Testis (tissue), 2 donors: ENCODE measurements at regions not wholly inside any gene's neighbourhood (a gene's known extent, or its start where the extent isn't known, plus 50 kb on each side); places are given as distances from the start of the nearest gene placed in this dataset.

ENCODE experiments used
- DNase-seq: peaks from one replicate; pipeline ENCODE4 v3.0.0-alpha.2; 2019
- H3K27ac ChIP-seq, 2 donors: fragments of 200-600 bp; sonication (generic); one replicate each; pipeline ENCODE4 v1.5.1; 2019
- H3K27me3 ChIP-seq: fragments of 200-600 bp; sonication (generic); one replicate; pipeline ENCODE4 v1.5.1; 2019
- H3K36me3 ChIP-seq: fragments of 200-600 bp; sonication (generic); one replicate; pipeline ENCODE4 v1.5.1; 2017; ENCODE audit warnings: low read depth; ENCODE audit errors: missing control alignments
- H3K4me1 ChIP-seq: fragments of 200-600 bp; sonication (generic); one replicate; pipeline ENCODE4 v1.5.1; 2019
- H3K4me3 ChIP-seq, 2 donors: fragments of 200-600 bp; sonication (generic); one replicate each; pipeline ENCODE4 v1.5.1; 2017 to 2019
- H3K9me3 ChIP-seq: fragments of 200-600 bp; sonication (generic); one replicate; pipeline ENCODE4 v1.5.1; 2017
- POLR2A ChIP-seq: fragments of 450-650 bp; IDR thresholded peaks from one replicate; pipeline ENCODE4 v1.6.1; 2017; ENCODE audit warnings: antibody characterized with exemption, mild to moderate bottlenecking, moderate library complexity
- WGBS, 2 donors: methylation state at CpG; one replicate each; pipeline ENCODE4 v1.1.5; 2018; 5-methylcytosine and 5-hydroxymethylcytosine counted together
- intact Hi-C: fragments of 100-400 bp; cut with DNase I; formaldehyde crosslinking; loops from one replicate; pipeline ENCODE4 v1.15.1; 2023; ENCODE audit warnings: low total_unique reads
- TF ChIP-seq, protein P1 (sequence below), 3 experiments: fragments of 450-650 bp in 2 of 3; fragments of 200-600 bp in 1 of 3; sonication (generic) in 1 of 3; IDR thresholded peaks; one replicate each; pipeline ENCODE4 v1.5.1; 2016 to 2019; ENCODE audit warnings: antibody characterized with exemption in 3 of 3, mild to moderate bottlenecking in 2 of 3, moderate library complexity in 1 of 3

DNA sequence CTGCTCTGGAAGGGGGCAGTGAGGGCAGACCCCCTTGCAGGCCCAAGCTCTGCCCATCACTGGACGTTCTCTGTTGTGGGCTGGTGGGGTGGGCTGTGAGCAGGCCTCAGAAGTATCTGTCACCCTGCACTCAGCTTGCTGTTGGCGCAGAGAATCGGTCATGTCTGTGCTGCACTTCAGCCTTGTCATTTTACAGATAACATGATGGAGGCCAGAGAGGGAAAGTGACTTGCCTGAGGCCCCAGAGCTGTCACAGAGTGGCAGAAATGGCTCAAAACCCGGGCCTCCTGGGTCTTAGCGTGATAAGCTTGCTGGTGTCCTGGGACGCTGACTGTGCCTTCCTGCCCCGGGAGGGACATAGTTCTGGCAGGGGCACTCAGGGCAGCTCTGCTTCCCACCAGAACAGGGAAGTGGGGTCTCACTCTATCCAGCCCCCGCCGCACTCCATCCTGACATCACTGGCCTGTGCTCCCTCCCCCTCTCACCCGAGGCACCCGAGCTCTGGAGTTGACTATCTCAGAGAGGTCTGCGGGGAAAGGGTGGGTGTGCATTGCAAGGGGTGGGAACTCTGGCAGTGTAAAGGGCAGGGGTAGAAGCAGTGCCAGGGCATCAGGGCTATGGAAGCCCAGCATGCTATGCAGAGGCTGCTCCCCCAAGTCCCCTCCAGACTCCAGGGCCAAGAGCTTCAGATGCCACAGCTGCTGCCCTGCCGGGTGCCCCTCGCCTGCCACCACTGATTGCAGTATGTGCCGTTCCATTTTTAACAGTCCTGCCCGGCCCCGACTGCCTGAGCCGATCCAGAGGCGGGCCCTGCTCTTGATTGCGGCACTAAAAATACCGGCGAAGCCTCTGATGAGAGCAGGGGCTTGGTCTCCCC, 50.4 kb upstream of the NECTIN1 start:
- intact Hi-C loops, result no loop called here
- H3K36me3 ChIP-seq, result no peaks in the 10 kb centered on the region
- no peak for DNase-seq
- H3K27ac ChIP-seq, result no peak overlapping the region
- 76 to 77% methylated on average over 21 to 22 of the region's 22 CpGs for WGBS, 2 donors
- H3K9me3 ChIP-seq, result no peaks in the 10 kb centered on the region
- no peak for TF ChIP-seq POLR2A
- TF ChIP-seq, protein P1, sequence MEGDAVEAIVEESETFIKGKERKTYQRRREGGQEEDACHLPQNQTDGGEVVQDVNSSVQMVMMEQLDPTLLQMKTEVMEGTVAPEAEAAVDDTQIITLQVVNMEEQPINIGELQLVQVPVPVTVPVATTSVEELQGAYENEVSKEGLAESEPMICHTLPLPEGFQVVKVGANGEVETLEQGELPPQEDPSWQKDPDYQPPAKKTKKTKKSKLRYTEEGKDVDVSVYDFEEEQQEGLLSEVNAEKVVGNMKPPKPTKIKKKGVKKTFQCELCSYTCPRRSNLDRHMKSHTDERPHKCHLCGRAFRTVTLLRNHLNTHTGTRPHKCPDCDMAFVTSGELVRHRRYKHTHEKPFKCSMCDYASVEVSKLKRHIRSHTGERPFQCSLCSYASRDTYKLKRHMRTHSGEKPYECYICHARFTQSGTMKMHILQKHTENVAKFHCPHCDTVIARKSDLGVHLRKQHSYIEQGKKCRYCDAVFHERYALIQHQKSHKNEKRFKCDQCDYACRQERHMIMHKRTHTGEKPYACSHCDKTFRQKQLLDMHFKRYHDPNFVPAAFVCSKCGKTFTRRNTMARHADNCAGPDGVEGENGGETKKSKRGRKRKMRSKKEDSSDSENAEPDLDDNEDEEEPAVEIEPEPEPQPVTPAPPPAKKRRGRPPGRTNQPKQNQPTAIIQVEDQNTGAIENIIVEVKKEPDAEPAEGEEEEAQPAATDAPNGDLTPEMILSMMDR (IDR thresholded peaks at IDR 0.05), result no peak
- no peaks in the 10 kb centered on the region for H3K27me3 ChIP-seq
- H3K4me1 ChIP-seq, result peaks cover 11% of the 10 kb centered on the region
- H3K4me3 ChIP-seq, result no peak overlapping the region
